ENCODE measurements at regions not wholly inside any gene's neighbourhood (a gene's known extent, or its start where the extent isn't known, plus 50 kb on each side); places are given as distances from the start of the nearest gene placed in this dataset.

GRCh38 chr3:153295901-153296300 lies 133.9 kb downstream of the RAP2B start:
- ChIA-PET POLR2A (interaction anchor here (1.2 kb wide), 1 partner anchor 135 kb away, joined by 3 read pairs; no protein-coding TSS in a partner anchor), CTCF (no interaction called here)
- Histone ChIP-seq H3K27ac (ENCODE audit: low read depth in 1 of 2, low read length in 2 of 2) (no peak overlapping the region), H3K27me3 (ENCODE audit: control insufficient read depth in 1 of 2, insufficient read depth in 2 of 2, low read length in 2 of 2) (no peaks in the 10 kb centered on the region), H3K9me3 (ENCODE audit: control insufficient read depth in 1 of 2, insufficient read depth in 1 of 2, low read length in 2 of 2) (no peaks in the 10 kb centered on the region), H3K36me3 (ENCODE audit: insufficient read depth, low read length) (no peaks in the 10 kb centered on the region), H3K4me1 (ENCODE audit: insufficient read depth, low read length) (no peaks in the 10 kb centered on the region), H3K4me3 (ENCODE audit: low read length) (no peak overlapping the region)
- H3K27ac Mint-ChIP-seq = no peak overlapping the region
- no peaks in the 10 kb centered on the region for H3K9me3 Mint-ChIP-seq
- no peak for TF ChIP-seq CTCF (IDR thresholded peaks at IDR 0.05)
- ATAC-seq (ENCODE audit: poor library complexity) = no peak
- H3K4me3 Mint-ChIP-seq = no peak overlapping the region
- peaks cover 11% of the 10 kb centered on the region for H3K4me1 Mint-ChIP-seq (ENCODE audit: low read depth)
- H3K27me3 Mint-ChIP-seq = no peaks in the 10 kb centered on the region
- no peaks in the 10 kb centered on the region for H3K36me3 Mint-ChIP-seq (ENCODE audit: low read depth)
- intact Hi-C loops (cut with DNase I, micrococcal nuclease) = no loop called here
- DNase-seq = no peak

- CTCF ChIA-PET = no interaction called here
- no peak for TF ChIP-seq CTCF (IDR thresholded peaks at IDR 0.05)
- DNase-seq = no peak
- no peaks in the 10 kb centered on the region for H3K9me3 ChIP-seq (ENCODE audit: control insufficient read depth in 1 of 2, insufficient read depth in 1 of 2, low read length in 2 of 2)
- Mint-ChIP-seq H3K9me3 (no peaks in the 10 kb centered on the region), H3K27me3 (no peaks in the 10 kb centered on the region), H3K4me3 (no peak overlapping the region), H3K4me1 (ENCODE audit: low read depth) (no peaks in the 10 kb centered on the region), H3K36me3 (ENCODE audit: low read depth) (no peaks in the 10 kb centered on the region), H3K27ac (no peak overlapping the region)
- no peaks in the 10 kb centered on the region for H3K27me3 ChIP-seq (ENCODE audit: control insufficient read depth in 1 of 2, insufficient read depth in 2 of 2, low read length in 2 of 2)
- intact Hi-C loops (cut with DNase I, micrococcal nuclease) = no loop called here
- POLR2A ChIA-PET = no interaction called here
- no peak for ATAC-seq (ENCODE audit: poor library complexity)
- no peaks in the 10 kb centered on the region for H3K36me3 ChIP-seq (ENCODE audit: insufficient read depth, low read length)
- no peak overlapping the region for H3K27ac ChIP-seq (ENCODE audit: low read depth in 1 of 2, low read length in 2 of 2)
- H3K4me1 ChIP-seq (ENCODE audit: insufficient read depth, low read length) = no peaks in the 10 kb centered on the region
- no peak overlapping the region for H3K4me3 ChIP-seq (ENCODE audit: low read length)
Observed at GRCh38 chr3:153305189-153305588, 143.2 kb downstream of the RAP2B start.

GRCh38 chr3:153311541-153311940 lies 149.5 kb downstream of the RAP2B start:
- no peaks in the 10 kb centered on the region for H3K27me3 ChIP-seq (ENCODE audit: control insufficient read depth in 1 of 2, insufficient read depth in 2 of 2, low read length in 2 of 2)
- ChIA-PET CTCF (no interaction called here), POLR2A (no interaction called here)
- H3K9me3 ChIP-seq (ENCODE audit: control insufficient read depth in 1 of 2, insufficient read depth in 1 of 2, low read length in 2 of 2) = no peaks in the 10 kb centered on the region
- no peak for DNase-seq
- intact Hi-C loops (cut with DNase I, micrococcal nuclease) = no loop called here
- H3K27ac ChIP-seq (ENCODE audit: low read depth in 1 of 2, low read length in 2 of 2) = no peak overlapping the region
- no peaks in the 10 kb centered on the region for H3K4me1 ChIP-seq (ENCODE audit: insufficient read depth, low read length)
- Mint-ChIP-seq H3K9me3 (no peaks in the 10 kb centered on the region), H3K36me3 (ENCODE audit: low read depth) (no peaks in the 10 kb centered on the region), H3K4me1 (ENCODE audit: low read depth) (no peaks in the 10 kb centered on the region), H3K4me3 (no peak overlapping the region), H3K27ac (no peak overlapping the region), H3K27me3 (no peaks in the 10 kb centered on the region)
- no peak for ATAC-seq (ENCODE audit: poor library complexity)
- no peak for TF ChIP-seq CTCF (IDR thresholded peaks at IDR 0.05)
- H3K4me3 ChIP-seq (ENCODE audit: low read length) = no peak overlapping the region
- no peaks in the 10 kb centered on the region for H3K36me3 ChIP-seq (ENCODE audit: insufficient read depth, low read length)
